ENCODE measurements at regions not wholly inside any gene's neighbourhood (a gene's known extent, or its start where the extent isn't known, plus 50 kb on each side); places are given as distances from the start of the nearest gene placed in this dataset.

GRCh38 chr6:40152701-40153436 lies 218.6 kb upstream of the MOCS1 start:
- TF ChIP-seq CTCF (optimal IDR thresholded peaks at IDR 0.05 in 1 of 3, IDR thresholded peaks at IDR 0.05 in 1 of 3, conservative IDR thresholded peaks at IDR 0.05 in 1 of 3; ENCODE audit: extremely low read depth in 1 of 3, insufficient read depth in 2 of 3, low read length in 3 of 3) = no peak
- TF ChIP-seq EZH2 (IDR thresholded peaks at IDR 0.05; ENCODE audit: low read length) = no peak

Data from keratinocyte (primary cell).